G401.6 (cell line): ENCODE measurements at regions not wholly inside any gene's neighbourhood (a gene's known extent, or its start where the extent isn't known, plus 50 kb on each side); places are given as distances from the start of the nearest gene placed in this dataset.

ENCODE experiments used
- FAIRE-seq: peaks from 2 replicates; lab custom pipeline; 2012; peaks lifted over from hg19 to GRCh38; lab: Jason Lieb, UNC

- no peak for FAIRE-seq
Observed at GRCh38 chr3:117674321-117674720, 964.7 kb downstream of the TUSC7 start.

GRCh38 chr3:117681619-117682018 is 972.0 kb downstream of the TUSC7 start:
- no peak for FAIRE-seq

GRCh38 chr3:117687096-117687495 is 977.5 kb downstream of the TUSC7 start:
- no peak for FAIRE-seq

- no peak for FAIRE-seq
Observed at GRCh38 chr3:117688583-117688982, 979.0 kb downstream of the TUSC7 start.

- no peak for FAIRE-seq
Observed at GRCh38 chr3:117691526-117691925, 981.9 kb downstream of the TUSC7 start.

- FAIRE-seq: no peak
Observed at GRCh38 chr3:117692416-117692995, 982.9 kb downstream of the TUSC7 start.

- no peak for FAIRE-seq
Observed at GRCh38 chr3:117695321-117695720, 985.7 kb downstream of the TUSC7 start.

- FAIRE-seq: no peak
Observed at GRCh38 chr3:117695871-117696645, 986.5 kb downstream of the TUSC7 start.

GRCh38 chr3:117696851-117697407 is 987.4 kb downstream of the TUSC7 start:
- FAIRE-seq: no peak

GRCh38 chr3:117699058-117699457 is 989.5 kb downstream of the TUSC7 start:
- peak; percentile 6 for FAIRE-seq

GRCh38 chr3:117700573-117701360 is 991.2 kb downstream of the TUSC7 start:
- FAIRE-seq: no peak

GRCh38 chr3:117705011-117705410 is 995.4 kb downstream of the TUSC7 start:
- no peak for FAIRE-seq

- no peak for FAIRE-seq
Observed at GRCh38 chr3:117706037-117706436, 996.5 kb downstream of the TUSC7 start.

GRCh38 chr3:117706756-117707155 is 997.2 kb downstream of the TUSC7 start:
- no peak for FAIRE-seq

- no peak for FAIRE-seq
Observed at GRCh38 chr3:117708601-117709000, 999.0 kb downstream of the TUSC7 start.

- no peak for FAIRE-seq
Observed at GRCh38 chr3:117709108-117709507, 999.5 kb downstream of the TUSC7 start.

- no peak for FAIRE-seq
Observed at GRCh38 chr3:117710501-117710900, 1000.9 kb downstream of the TUSC7 start.

- FAIRE-seq: peak; percentile 91
Observed at GRCh38 chr3:117719316-117719926, 1009.8 kb downstream of the TUSC7 start.

- FAIRE-seq: no peak
Observed at GRCh38 chr3:117721866-117722265, 1012.3 kb downstream of the TUSC7 start.

GRCh38 chr3:117722856-117723255 is 1013.3 kb downstream of the TUSC7 start:
- no peak for FAIRE-seq

- FAIRE-seq: no peak
Observed at GRCh38 chr3:117723825-117724224, 1014.2 kb downstream of the TUSC7 start.

- FAIRE-seq: no peak
Observed at GRCh38 chr3:117725314-117725713, 1015.7 kb downstream of the TUSC7 start.
